ENCODE measurements at regions not wholly inside any gene's neighbourhood (a gene's known extent, or its start where the extent isn't known, plus 50 kb on each side); places are given as distances from the start of the nearest gene placed in this dataset.

GRCh38 chr16:51440131-51440889, 289.2 kb upstream of the SALL1 start:
- no peak for TF ChIP-seq CTCF (IDR thresholded peaks at IDR 0.05; ENCODE audit: insufficient read depth, low read length)
- no peak overlapping the region for H3K4me3 ChIP-seq (ENCODE audit: low read depth, low read length)
- no peak for DNase-seq (ENCODE audit: low read depth)

GRCh38 chr16:51439271-51439670, 288.2 kb upstream of the SALL1 start:
- H3K4me3 ChIP-seq (ENCODE audit: low read depth, low read length) = no peak overlapping the region
- no peak for TF ChIP-seq CTCF (IDR thresholded peaks at IDR 0.05; ENCODE audit: insufficient read depth, low read length)
- no peak for DNase-seq (ENCODE audit: low read depth)

- H3K4me3 ChIP-seq (ENCODE audit: low read depth, low read length) = no peak overlapping the region
- no peak for TF ChIP-seq CTCF (IDR thresholded peaks at IDR 0.05; ENCODE audit: insufficient read depth, low read length)
- DNase-seq (ENCODE audit: low read depth) = no peak
Measured at GRCh38 chr16:51436742-51437141, 285.7 kb upstream of the SALL1 start.

- no peak for DNase-seq (ENCODE audit: low read depth)
- TF ChIP-seq CTCF (IDR thresholded peaks at IDR 0.05; ENCODE audit: insufficient read depth, low read length) = no peak
Measured at GRCh38 chr16:51434567-51435198, 283.6 kb upstream of the SALL1 start.

GRCh38 chr16:51433599-51433998, 282.5 kb upstream of the SALL1 start:
- no peak for DNase-seq (ENCODE audit: low read depth)
- H3K4me3 ChIP-seq (ENCODE audit: low read depth, low read length) = no peak overlapping the region
- TF ChIP-seq CTCF (IDR thresholded peaks at IDR 0.05; ENCODE audit: insufficient read depth, low read length) = no peak

More at GRCh38 chr16:51434567-51435198, 283.6 kb upstream of the SALL1 start:
- H3K4me3 ChIP-seq (ENCODE audit: low read depth, low read length) = no peak overlapping the region

- H3K4me3 ChIP-seq (ENCODE audit: low read depth, low read length) = no peak overlapping the region
Measured at GRCh38 chr16:51431517-51432241, 280.6 kb upstream of the SALL1 start.

More at GRCh38 chr16:51431517-51432241, 280.6 kb upstream of the SALL1 start:
- DNase-seq (ENCODE audit: low read depth) = peak; percentile 96
- no peak for TF ChIP-seq CTCF (IDR thresholded peaks at IDR 0.05; ENCODE audit: insufficient read depth, low read length)

Measured in fibroblast of the aortic adventitia (primary cell).